ENCODE measurements at regions not wholly inside any gene's neighbourhood (a gene's known extent, or its start where the extent isn't known, plus 50 kb on each side); places are given as distances from the start of the nearest gene placed in this dataset.

GRCh38 chr2:6077585-6077984, 385.4 kb downstream of the SOX11 start:
- H3K9me3 ChIP-seq (ENCODE audit: control insufficient read depth in 2 of 2, insufficient read depth in 1 of 2, low read length in 1 of 2) = no peaks in the 10 kb centered on the region
- H3K27me3 ChIP-seq (ENCODE audit: control insufficient read depth in 2 of 2, insufficient read depth in 1 of 2, low read length in 1 of 2) = peaks cover 0 to 2% of the 10 kb centered on the region in 2 donors
- 81% methylated on average over 2 of the region's 2 CpGs for WGBS
- H3K4me1 ChIP-seq (ENCODE audit: control insufficient read depth in 2 of 2, insufficient read depth in 2 of 2, low read length in 2 of 2) = no peaks in the 10 kb centered on the region
- no peak overlapping the region for H3K4me3 ChIP-seq (ENCODE audit: low read length in 2 of 2)
- H3K27ac ChIP-seq (ENCODE audit: low read depth in 1 of 2, low read length in 1 of 2) = no peak overlapping the region
- no peak for DNase-seq (ENCODE audit: low read depth in 6 of 9, low spot score in 9 of 9)
- H3K36me3 ChIP-seq (ENCODE audit: control insufficient read depth in 2 of 2, insufficient read depth in 2 of 2, low read length in 1 of 2) = no peaks in the 10 kb centered on the region

DNA sequence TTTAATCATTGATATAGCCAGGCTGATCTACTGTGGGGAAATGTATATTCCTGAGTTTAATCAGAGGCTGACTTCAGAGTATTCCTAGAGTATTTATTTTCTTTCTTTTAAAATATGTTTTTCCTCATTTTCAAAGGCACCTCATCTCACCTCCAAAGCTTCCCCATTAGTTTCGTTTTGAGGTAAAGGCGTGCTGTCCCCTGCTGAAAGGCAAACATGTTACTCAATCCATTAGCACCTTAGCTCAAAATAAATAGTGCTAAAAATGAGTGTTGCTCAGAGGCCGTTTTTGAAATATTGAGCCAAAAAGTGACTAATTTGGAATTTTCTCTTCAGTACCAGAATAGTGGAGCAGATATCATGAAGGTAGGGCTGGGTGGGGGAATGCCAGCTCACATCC, 386.2 kb downstream of the SOX11 start:
- 70% methylated on average over 3 of the region's 3 CpGs for WGBS
- H3K27me3 ChIP-seq (ENCODE audit: control insufficient read depth in 2 of 2, insufficient read depth in 1 of 2, low read length in 1 of 2) = peaks cover 0 to 2% of the 10 kb centered on the region in 2 donors
- no peak for DNase-seq (ENCODE audit: low read depth in 6 of 9, low spot score in 9 of 9)
- H3K27ac ChIP-seq (ENCODE audit: low read depth in 1 of 2, low read length in 1 of 2) = no peak overlapping the region
- no peak overlapping the region for H3K4me3 ChIP-seq (ENCODE audit: low read length in 2 of 2)
- H3K9me3 ChIP-seq (ENCODE audit: control insufficient read depth in 2 of 2, insufficient read depth in 1 of 2, low read length in 1 of 2) = no peaks in the 10 kb centered on the region
- no peaks in the 10 kb centered on the region for H3K36me3 ChIP-seq (ENCODE audit: control insufficient read depth in 2 of 2, insufficient read depth in 2 of 2, low read length in 1 of 2)
- H3K4me1 ChIP-seq (ENCODE audit: control insufficient read depth in 2 of 2, insufficient read depth in 2 of 2, low read length in 2 of 2) = no peaks in the 10 kb centered on the region

DNA sequence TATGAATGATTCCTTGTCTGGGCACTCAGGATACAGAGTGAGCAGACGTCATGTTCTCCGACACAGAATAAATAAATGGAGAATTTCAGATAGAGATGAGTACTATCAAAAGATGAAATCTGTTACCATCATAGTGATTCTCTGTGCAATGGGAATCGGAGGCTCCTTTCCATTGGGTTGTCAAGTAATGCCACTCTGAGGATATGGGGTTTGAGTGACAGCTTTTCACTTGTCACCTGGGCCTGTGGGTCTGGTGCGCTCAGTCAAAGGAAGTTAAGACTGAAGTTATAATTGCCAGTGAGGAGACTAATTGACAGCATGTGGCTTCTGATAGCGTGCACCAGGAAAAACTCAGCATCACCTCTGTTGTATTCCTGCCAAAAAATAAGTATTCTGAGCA, 387.2 kb downstream of the SOX11 start:
- 79% methylated on average over 5 of the region's 5 CpGs for WGBS
- H3K9me3 ChIP-seq (ENCODE audit: control insufficient read depth in 2 of 2, insufficient read depth in 1 of 2, low read length in 1 of 2) = no peaks in the 10 kb centered on the region
- H3K4me3 ChIP-seq (ENCODE audit: low read length in 2 of 2) = no peak overlapping the region
- no peak for DNase-seq (ENCODE audit: low read depth in 6 of 9, low spot score in 9 of 9)
- no peak overlapping the region for H3K27ac ChIP-seq (ENCODE audit: low read depth in 1 of 2, low read length in 1 of 2)
- peaks cover 0 to under 1% of the 10 kb centered on the region in 2 donors for H3K27me3 ChIP-seq (ENCODE audit: control insufficient read depth in 2 of 2, insufficient read depth in 1 of 2, low read length in 1 of 2)
- no peaks in the 10 kb centered on the region for H3K4me1 ChIP-seq (ENCODE audit: control insufficient read depth in 2 of 2, insufficient read depth in 2 of 2, low read length in 2 of 2)
- no peaks in the 10 kb centered on the region for H3K36me3 ChIP-seq (ENCODE audit: control insufficient read depth in 2 of 2, insufficient read depth in 2 of 2, low read length in 1 of 2)

- Histone ChIP-seq H3K36me3 (ENCODE audit: control insufficient read depth in 2 of 2, insufficient read depth in 2 of 2, low read length in 1 of 2) (no peaks in the 10 kb centered on the region), H3K4me3 (ENCODE audit: low read length in 2 of 2) (no peak overlapping the region), H3K27me3 (ENCODE audit: control insufficient read depth in 2 of 2, insufficient read depth in 1 of 2, low read length in 1 of 2) (no peaks in the 10 kb centered on the region), H3K27ac (ENCODE audit: low read depth in 1 of 2, low read length in 1 of 2) (no peak overlapping the region), H3K9me3 (ENCODE audit: control insufficient read depth in 2 of 2, insufficient read depth in 1 of 2, low read length in 1 of 2) (no peaks in the 10 kb centered on the region), H3K4me1 (ENCODE audit: control insufficient read depth in 2 of 2, insufficient read depth in 2 of 2, low read length in 2 of 2) (no peaks in the 10 kb centered on the region)
- 92% methylated on average over 22 of the region's 22 CpGs for WGBS
- no peak for DNase-seq (ENCODE audit: low read depth in 6 of 9, low spot score in 9 of 9)
Observed at GRCh38 chr2:6080932-6081753, 389.0 kb downstream of the SOX11 start.

DNA sequence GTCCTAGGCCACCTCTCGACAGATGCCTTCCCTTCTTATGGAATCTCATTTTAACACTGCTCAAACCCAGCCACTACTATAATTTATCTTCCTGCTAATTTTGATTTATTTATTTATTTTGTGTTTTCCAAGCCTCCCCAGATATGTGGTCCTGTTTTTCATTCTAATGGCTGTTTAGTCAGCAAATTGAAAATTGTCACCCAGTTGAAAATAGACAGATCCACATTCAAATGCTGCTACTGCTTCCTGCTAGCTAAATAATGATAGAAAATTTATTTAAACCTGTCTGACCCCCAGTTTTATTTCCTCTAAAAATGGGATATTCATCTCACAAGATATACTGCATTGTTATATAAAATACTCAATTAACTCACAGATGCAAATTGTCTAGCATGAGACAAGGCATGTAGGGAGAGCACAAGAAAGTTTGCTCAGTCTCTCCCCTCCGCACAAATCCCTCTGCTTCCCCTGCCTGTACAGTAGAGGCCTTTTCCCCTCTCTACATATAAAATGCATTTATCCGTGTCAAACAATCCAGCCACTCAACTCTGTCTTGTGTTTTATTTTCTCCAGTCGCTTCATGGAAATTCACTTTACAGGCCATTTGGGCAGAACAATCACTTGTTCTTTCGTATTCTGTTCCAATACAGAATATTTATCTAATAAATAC, 389.9 kb downstream of the SOX11 start:
- WGBS = 91% methylated on average over 5 of the region's 5 CpGs
- no peaks in the 10 kb centered on the region for H3K27me3 ChIP-seq (ENCODE audit: control insufficient read depth in 2 of 2, insufficient read depth in 1 of 2, low read length in 1 of 2)
- H3K27ac ChIP-seq (ENCODE audit: low read depth in 1 of 2, low read length in 1 of 2) = no peak overlapping the region
- DNase-seq (ENCODE audit: low read depth in 6 of 9, low spot score in 9 of 9) = no peak
- H3K36me3 ChIP-seq (ENCODE audit: control insufficient read depth in 2 of 2, insufficient read depth in 2 of 2, low read length in 1 of 2) = no peaks in the 10 kb centered on the region
- H3K4me3 ChIP-seq (ENCODE audit: low read length in 2 of 2) = no peak overlapping the region
- no peaks in the 10 kb centered on the region for H3K4me1 ChIP-seq (ENCODE audit: control insufficient read depth in 2 of 2, insufficient read depth in 2 of 2, low read length in 2 of 2)
- H3K9me3 ChIP-seq (ENCODE audit: control insufficient read depth in 2 of 2, insufficient read depth in 1 of 2, low read length in 1 of 2) = peaks cover 1 to 3% of the 10 kb centered on the region in 2 donors

GRCh38 chr2:6082625-6083018, 390.4 kb downstream of the SOX11 start:
- H3K36me3 ChIP-seq (ENCODE audit: control insufficient read depth in 2 of 2, insufficient read depth in 2 of 2, low read length in 1 of 2) = no peaks in the 10 kb centered on the region
- H3K9me3 ChIP-seq (ENCODE audit: control insufficient read depth in 2 of 2, insufficient read depth in 1 of 2, low read length in 1 of 2) = peaks cover 1 to 3% of the 10 kb centered on the region in 2 donors
- no peaks in the 10 kb centered on the region for H3K27me3 ChIP-seq (ENCODE audit: control insufficient read depth in 2 of 2, insufficient read depth in 1 of 2, low read length in 1 of 2)
- no peak overlapping the region for H3K4me3 ChIP-seq (ENCODE audit: low read length in 2 of 2)
- no peak overlapping the region for H3K27ac ChIP-seq (ENCODE audit: low read depth in 1 of 2, low read length in 1 of 2)
- no peaks in the 10 kb centered on the region for H3K4me1 ChIP-seq (ENCODE audit: control insufficient read depth in 2 of 2, insufficient read depth in 2 of 2, low read length in 2 of 2)
- DNase-seq (ENCODE audit: low read depth in 6 of 9, low spot score in 9 of 9) = no peak

DNA sequence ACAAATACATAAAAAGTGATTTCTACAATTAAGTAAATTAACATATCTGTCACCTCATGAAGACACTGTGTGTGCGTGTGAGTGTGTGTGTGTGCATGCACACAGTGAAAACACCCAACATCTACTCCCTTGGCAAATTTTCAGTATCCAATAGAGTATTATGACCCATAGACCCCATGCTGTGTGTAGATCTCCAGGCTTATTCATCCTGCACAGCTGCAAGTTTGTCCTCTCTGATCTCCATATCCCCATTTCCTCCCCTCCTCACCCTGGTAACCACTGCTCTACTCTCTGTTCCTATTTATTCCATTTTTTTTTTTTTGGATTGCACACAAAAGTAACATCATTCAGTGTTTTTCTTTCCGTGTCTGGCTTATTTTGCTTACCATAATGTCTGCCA, 391.0 kb downstream of the SOX11 start:
- Histone ChIP-seq H3K27me3 (ENCODE audit: control insufficient read depth in 2 of 2, insufficient read depth in 1 of 2, low read length in 1 of 2) (no peaks in the 10 kb centered on the region), H3K4me1 (ENCODE audit: control insufficient read depth in 2 of 2, insufficient read depth in 2 of 2, low read length in 2 of 2) (no peaks in the 10 kb centered on the region), H3K9me3 (ENCODE audit: control insufficient read depth in 2 of 2, insufficient read depth in 1 of 2, low read length in 1 of 2) (peaks cover 1 to 3% of the 10 kb centered on the region in 2 donors), H3K4me3 (ENCODE audit: low read length in 2 of 2) (no peak overlapping the region), H3K27ac (ENCODE audit: low read depth in 1 of 2, low read length in 1 of 2) (no peak overlapping the region), H3K36me3 (ENCODE audit: control insufficient read depth in 2 of 2, insufficient read depth in 2 of 2, low read length in 1 of 2) (no peaks in the 10 kb centered on the region)
- 94% methylated on average over 2 of the region's 2 CpGs for WGBS
- DNase-seq (ENCODE audit: low read depth in 6 of 9, low spot score in 9 of 9) = no peak

DNA sequence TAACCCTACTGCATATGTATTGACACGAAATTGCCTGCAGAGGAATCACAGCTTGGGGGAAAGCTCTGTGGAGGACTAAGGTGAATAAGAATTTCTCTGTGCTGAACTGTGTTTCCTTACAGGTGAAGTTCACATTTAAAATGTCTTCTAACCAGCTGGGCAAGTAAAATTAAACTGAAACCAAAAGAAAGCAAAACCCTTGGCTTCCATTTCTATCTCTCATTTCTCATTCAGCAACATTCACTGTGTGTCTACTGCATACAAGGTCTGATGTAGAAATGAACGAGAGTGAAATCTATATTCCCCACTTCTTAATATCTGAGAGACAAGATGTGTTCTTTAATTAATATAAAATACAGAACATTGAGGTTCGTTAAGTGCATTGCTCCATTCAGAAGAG, 397.3 kb downstream of the SOX11 start:
- Histone ChIP-seq H3K4me1 (ENCODE audit: control insufficient read depth in 2 of 2, insufficient read depth in 2 of 2, low read length in 2 of 2) (no peaks in the 10 kb centered on the region), H3K27me3 (ENCODE audit: control insufficient read depth in 2 of 2, insufficient read depth in 1 of 2, low read length in 1 of 2) (no peaks in the 10 kb centered on the region), H3K4me3 (ENCODE audit: low read length in 2 of 2) (no peak overlapping the region), H3K9me3 (ENCODE audit: control insufficient read depth in 2 of 2, insufficient read depth in 1 of 2, low read length in 1 of 2) (peaks cover 1 to 3% of the 10 kb centered on the region in 2 donors), H3K27ac (ENCODE audit: low read depth in 1 of 2, low read length in 1 of 2) (no peak overlapping the region), H3K36me3 (ENCODE audit: control insufficient read depth in 2 of 2, insufficient read depth in 2 of 2, low read length in 1 of 2) (no peaks in the 10 kb centered on the region)
- WGBS = 71% methylated on average over 3 of the region's 3 CpGs
- no peak for DNase-seq (ENCODE audit: low read depth in 6 of 9, low spot score in 9 of 9)

- no peak for DNase-seq (ENCODE audit: low read depth in 6 of 9, low spot score in 9 of 9)
- Histone ChIP-seq H3K27me3 (ENCODE audit: control insufficient read depth in 2 of 2, insufficient read depth in 1 of 2, low read length in 1 of 2) (no peaks in the 10 kb centered on the region), H3K4me1 (ENCODE audit: control insufficient read depth in 2 of 2, insufficient read depth in 2 of 2, low read length in 2 of 2) (no peaks in the 10 kb centered on the region), H3K9me3 (ENCODE audit: control insufficient read depth in 2 of 2, insufficient read depth in 1 of 2, low read length in 1 of 2) (no peaks in the 10 kb centered on the region), H3K36me3 (ENCODE audit: control insufficient read depth in 2 of 2, insufficient read depth in 2 of 2, low read length in 1 of 2) (no peaks in the 10 kb centered on the region), H3K4me3 (ENCODE audit: low read length in 2 of 2) (no peak overlapping the region), H3K27ac (ENCODE audit: low read depth in 1 of 2, low read length in 1 of 2) (no peak overlapping the region)
- 96% methylated on average over 3 of the region's 3 CpGs for WGBS
Observed at GRCh38 chr2:6103372-6103771, 411.2 kb downstream of the SOX11 start.
